Inflammatory macrophage treated with lipopolysaccharide for 4 hours (primary cell): ENCODE measurements at regions not wholly inside any gene's neighbourhood (a gene's known extent, or its start where the extent isn't known, plus 50 kb on each side); places are given as distances from the start of the nearest gene placed in this dataset.

Experiments used
- DNase-seq: peaks from one replicate; pipeline ENCODE4 v3.0.0-alpha.2; 2020

GRCh38 chr1:203401199-203401877, 50.4 kb upstream of the FMOD start:
- DNase-seq: no peak

GRCh38 chr1:203402152-203402551, 51.2 kb upstream of the FMOD start:
- no peak for DNase-seq

- DNase-seq: peak; percentile 96
Observed at GRCh38 chr1:203402629-203403337, 51.9 kb upstream of the FMOD start.

GRCh38 chr1:203403586-203403985, 52.7 kb upstream of the FMOD start:
- DNase-seq: no peak

GRCh38 chr1:203404546-203404945, 53.6 kb upstream of the FMOD start:
- DNase-seq: no peak

- no peak for DNase-seq
Observed at GRCh38 chr1:203405703-203406438, 54.9 kb upstream of the FMOD start.

GRCh38 chr1:203406446-203407045, 55.6 kb upstream of the FMOD start:
- DNase-seq: no peak

GRCh38 chr1:203407296-203407695, 56.4 kb upstream of the FMOD start:
- no peak for DNase-seq

GRCh38 chr1:203408486-203409481, 57.9 kb upstream of the FMOD start:
- peak; percentile 73 for DNase-seq

- DNase-seq: peak; percentile 73
Observed at GRCh38 chr1:203410182-203410900, 59.4 kb upstream of the FMOD start.

- DNase-seq: peak; percentile 30
Observed at GRCh38 chr1:203411431-203411830, 60.5 kb upstream of the FMOD start.

- DNase-seq: no peak
Observed at GRCh38 chr1:203419558-203419957, 56.0 kb upstream of the PRELP start.

GRCh38 chr1:203420263-203420662, 55.3 kb upstream of the PRELP start:
- no peak for DNase-seq

- no peak for DNase-seq
Observed at GRCh38 chr1:203421246-203421645, 54.4 kb upstream of the PRELP start.

GRCh38 chr1:203422116-203422515, 53.5 kb upstream of the PRELP start:
- DNase-seq: no peak

- no peak for DNase-seq
Observed at GRCh38 chr1:203422656-203423055, 53.0 kb upstream of the PRELP start.

GRCh38 chr1:203424285-203424684, 51.3 kb upstream of the PRELP start:
- no peak for DNase-seq

GRCh38 chr1:203424861-203425662, 50.5 kb upstream of the PRELP start:
- no peak for DNase-seq

- DNase-seq: no peak
Observed at GRCh38 chr1:203425663-203425975, 50.0 kb upstream of the PRELP start.
